CD14-positive monocyte (primary cell): ENCODE measurements at regions not wholly inside any gene's neighbourhood (a gene's known extent, or its start where the extent isn't known, plus 50 kb on each side); places are given as distances from the start of the nearest gene placed in this dataset.

Experiments
- DNase-seq, 3 donors: peaks; one replicate each; pipeline ENCODE4 v3.0.0-alpha.2; 2011 to 2022
- H2AFZ ChIP-seq: 2 replicates; pipeline ENCODE4 v1.6.0; 2012; ENCODE audit warnings: mild to moderate bottlenecking, low read depth, low read length, inconsistent platforms; ENCODE audit not compliant: insufficient read depth, poor library complexity, severe bottlenecking
- H3K27ac ChIP-seq, 2 donors: 1 replicate in 1 of 2; 2 replicates in 1 of 2; pipeline ENCODE4 v1.5.1; 2012 to 2013; ENCODE audit warnings: low read length in 2 of 2, control low read depth in 1 of 2, inconsistent platforms in 1 of 2, low read depth in 1 of 2, mild to moderate bottlenecking in 1 of 2
- H3K27me3 ChIP-seq, 2 donors: one replicate each; pipeline versions ENCODE4 v1.6.0 to v1.6.1; 2011 to 2013; ENCODE audit warnings: low read length in 2 of 2; ENCODE audit not compliant: control insufficient read depth in 2 of 2, insufficient read depth in 2 of 2
- H3K36me3 ChIP-seq, 2 donors: replicated peaks in 1 of 2; 1 replicate in 1 of 2; 2 replicates in 1 of 2; pipeline versions ENCODE4 v1.5.1 to v1.6.1; 2012 to 2013; ENCODE audit warnings: low read length in 2 of 2, control low read depth in 1 of 2, inconsistent platforms in 1 of 2, mild to moderate bottlenecking in 1 of 2; ENCODE audit not compliant: insufficient read depth in 2 of 2, control insufficient read depth in 1 of 2
- H3K4me1 ChIP-seq, 2 donors: 1 replicate in 1 of 2; 2 replicates in 1 of 2; pipeline versions ENCODE4 v1.5.1 to v1.6.1; 2012 to 2013; ENCODE audit warnings: low read length in 2 of 2, control low read depth in 1 of 2, inconsistent platforms in 1 of 2, mild to moderate bottlenecking in 1 of 2, moderate library complexity in 1 of 2; ENCODE audit not compliant: insufficient read depth in 2 of 2, control insufficient read depth in 1 of 2
- H3K4me2 ChIP-seq: replicated peaks from 2 replicates; pipeline ENCODE3; 2012; ENCODE audit warnings: low read length, moderate library complexity, mild to moderate bottlenecking; ENCODE audit not compliant: poor library complexity, severe bottlenecking; ENCODE audit errors: extremely low read depth
- H3K4me3 ChIP-seq, 3 experiments: fragments of 200-600 bp in 1 of 3; sonication (generic) in 1 of 3; replicated peaks in 1 of 3; 1 replicate in 2 of 3; 2 replicates in 1 of 3; pipeline ENCODE4 v1.5.1; 2011 to 2013; ENCODE audit warnings: low read length in 3 of 3, mild to moderate bottlenecking in 3 of 3, control low read depth in 2 of 3, low read depth in 2 of 3, inconsistent platforms in 1 of 3, moderate library complexity in 1 of 3
- H3K79me2 ChIP-seq: 2 replicates; pipeline ENCODE4 v1.6.0; 2012; ENCODE audit warnings: mild to moderate bottlenecking, control low read depth, inconsistent platforms, low read length, moderate library complexity; ENCODE audit not compliant: insufficient read depth
- H3K9ac ChIP-seq: 2 replicates; pipeline ENCODE4 v1.6.0; 2017; ENCODE audit warnings: low read length, mild to moderate bottlenecking; ENCODE audit not compliant: insufficient read depth, poor library complexity, severe bottlenecking
- H3K9me3 ChIP-seq, 2 donors: replicated peaks in 1 of 2; 1 replicate in 1 of 2; 2 replicates in 1 of 2; pipeline versions ENCODE4 v1.5.1 to v1.6.1; 2012 to 2013; ENCODE audit warnings: low read length in 2 of 2, control low read depth in 1 of 2; ENCODE audit not compliant: control insufficient read depth in 1 of 2, insufficient read depth in 1 of 2
- H4K20me1 ChIP-seq: 2 replicates; pipeline ENCODE4 v1.6.0; 2012; ENCODE audit warnings: mild to moderate bottlenecking, low read length, control low read depth, moderate library complexity; ENCODE audit not compliant: insufficient read depth
- H3K27ac Mint-ChIP-seq, 7 donors: one replicate each; pipeline ENCODE4 v1.8.0; 2020; ENCODE audit warnings: mild to moderate bottlenecking in 7 of 7, mixed read lengths in 7 of 7, moderate library complexity in 6 of 7, inconsistent platforms in 2 of 7
- H3K27me3 Mint-ChIP-seq, 3 donors: one replicate each; pipeline ENCODE4 v1.8.0; 2021 to 2022; ENCODE audit warnings: low read depth in 3 of 3, mild to moderate bottlenecking in 3 of 3, mixed read lengths in 3 of 3, moderate library complexity in 3 of 3, inconsistent platforms in 1 of 3
- H3K36me3 Mint-ChIP-seq, 2 donors: one replicate each; pipeline ENCODE4 v1.8.0; 2020; ENCODE audit warnings: mixed read lengths in 2 of 2, inconsistent platforms in 1 of 2, mild to moderate bottlenecking in 1 of 2
- H3K4me1 Mint-ChIP-seq: one replicate; pipeline ENCODE4 v1.8.0; 2020; ENCODE audit warnings: mild to moderate bottlenecking, mixed read lengths
- H3K4me3 Mint-ChIP-seq, 2 donors: one replicate each; pipeline ENCODE4 v1.8.0; 2020; ENCODE audit warnings: mild to moderate bottlenecking in 2 of 2, mixed read lengths in 2 of 2, moderate library complexity in 1 of 2
- H3K9me3 Mint-ChIP-seq, 7 donors: one replicate each; pipeline ENCODE4 v1.8.0; 2020 to 2022; ENCODE audit warnings: mixed read lengths in 7 of 7, mild to moderate bottlenecking in 6 of 7, moderate library complexity in 6 of 7, inconsistent platforms in 2 of 7
- WGBS: methylation state at CpG from one replicate; pipeline ENCODE4 v1.1.5; 2013; ENCODE audit warnings: missing lambda C conversion rate; ENCODE audit not compliant: insufficient coverage; 5-methylcytosine and 5-hydroxymethylcytosine counted together
- intact Hi-C, 2 donors: fragments of 100-400 bp; cut with micrococcal nuclease; formaldehyde crosslinking; loops; one replicate each; pipeline versions ENCODE4 v1.15.0 to v1.15.1; 2023
- TF ChIP-seq, protein P1 (sequence below): fragments of 200-600 bp; IDR thresholded peaks from one replicate; pipeline ENCODE4 v1.8.0; 2022; ENCODE audit warnings: antibody characterized with exemption, mild to moderate bottlenecking

DNA sequence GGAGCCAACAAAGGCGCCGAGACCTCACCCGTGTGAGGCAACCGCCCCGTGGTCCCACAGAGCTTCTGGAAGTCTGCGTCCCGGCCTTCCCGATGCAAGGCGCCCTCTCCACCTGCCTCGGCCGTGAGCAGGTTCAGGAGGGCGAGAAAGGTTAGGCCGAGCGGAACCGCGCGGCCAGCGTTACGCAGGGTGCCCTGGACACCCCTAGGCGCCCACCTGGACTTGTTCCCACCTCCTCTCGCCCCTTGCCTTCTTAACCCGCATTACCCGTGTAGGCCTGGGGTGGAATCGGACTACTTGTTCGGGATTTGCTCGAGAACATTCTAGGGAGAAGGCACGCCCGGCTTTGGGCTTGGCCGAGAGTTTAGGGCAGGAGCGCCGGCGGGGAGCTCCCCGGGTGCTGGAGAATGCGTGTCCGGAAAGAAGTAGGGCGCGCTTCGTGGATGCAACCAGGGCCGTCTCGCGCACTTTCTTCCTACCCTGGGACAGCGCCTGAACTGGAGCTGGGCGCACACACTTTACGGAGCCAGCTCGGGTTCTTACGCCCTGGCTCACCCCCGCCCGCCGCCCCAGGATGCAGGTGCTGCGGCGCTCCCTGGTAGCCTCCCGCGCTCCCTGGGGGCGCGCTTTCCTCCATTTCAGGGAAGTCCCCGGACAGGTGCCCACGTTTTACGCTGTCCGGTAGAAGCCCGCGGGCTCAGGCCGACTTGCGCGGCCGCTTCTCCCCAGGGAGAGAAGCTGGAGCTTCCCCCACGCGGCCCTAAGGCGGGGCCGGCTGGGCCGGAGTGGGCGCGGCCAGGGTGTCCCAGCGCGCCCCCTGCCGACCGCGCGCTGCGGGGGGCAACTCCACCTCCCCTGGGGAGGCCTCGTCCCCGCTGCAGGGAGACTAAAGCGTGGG is 74.5 kb downstream of the INSIG1 start:
- H3K9ac ChIP-seq: no peak overlapping the region
- peaks cover 46 to 61% of the 10 kb centered on the region in 2 donors for H3K4me1 ChIP-seq
- peak overlapping the region in 2 of 3 experiments; percentile 23 to 68 for H3K4me3 ChIP-seq
- Mint-ChIP-seq H3K4me3 (peak overlapping the region; percentile 86 to 96), H3K27me3 (peaks cover 80 to 84% (median 84%) of the 10 kb centered on the region in 3 donors), H3K9me3 (peaks cover 0 to 32% (median 21%) of the 10 kb centered on the region in 7 donors), H3K4me1 (peaks cover 45% of the 10 kb centered on the region), H3K27ac (no peak overlapping the region), H3K36me3 (peaks cover 16 to 21% of the 10 kb centered on the region in 2 donors)
- H3K9me3 ChIP-seq: peaks cover 6 to 45% of the 10 kb centered on the region in 2 donors
- H3K27me3 ChIP-seq: peaks cover 60 to 81% of the 10 kb centered on the region in 2 donors
- DNase-seq: peak in 1 of 3 donors; percentile 43
- no peaks in the 10 kb centered on the region for H3K36me3 ChIP-seq
- no peaks in the 10 kb centered on the region for H3K79me2 ChIP-seq
- peak overlapping the region; percentile 40 for H2AFZ ChIP-seq
- no peak overlapping the region for H3K27ac ChIP-seq
- peak overlapping the region; percentile 69 for H3K4me2 ChIP-seq
- intact Hi-C loops: no loop called here
- H4K20me1 ChIP-seq: no peaks in the 10 kb centered on the region
- WGBS: 3% methylated on average over 77 of the region's 82 CpGs
- TF ChIP-seq, protein P1, sequence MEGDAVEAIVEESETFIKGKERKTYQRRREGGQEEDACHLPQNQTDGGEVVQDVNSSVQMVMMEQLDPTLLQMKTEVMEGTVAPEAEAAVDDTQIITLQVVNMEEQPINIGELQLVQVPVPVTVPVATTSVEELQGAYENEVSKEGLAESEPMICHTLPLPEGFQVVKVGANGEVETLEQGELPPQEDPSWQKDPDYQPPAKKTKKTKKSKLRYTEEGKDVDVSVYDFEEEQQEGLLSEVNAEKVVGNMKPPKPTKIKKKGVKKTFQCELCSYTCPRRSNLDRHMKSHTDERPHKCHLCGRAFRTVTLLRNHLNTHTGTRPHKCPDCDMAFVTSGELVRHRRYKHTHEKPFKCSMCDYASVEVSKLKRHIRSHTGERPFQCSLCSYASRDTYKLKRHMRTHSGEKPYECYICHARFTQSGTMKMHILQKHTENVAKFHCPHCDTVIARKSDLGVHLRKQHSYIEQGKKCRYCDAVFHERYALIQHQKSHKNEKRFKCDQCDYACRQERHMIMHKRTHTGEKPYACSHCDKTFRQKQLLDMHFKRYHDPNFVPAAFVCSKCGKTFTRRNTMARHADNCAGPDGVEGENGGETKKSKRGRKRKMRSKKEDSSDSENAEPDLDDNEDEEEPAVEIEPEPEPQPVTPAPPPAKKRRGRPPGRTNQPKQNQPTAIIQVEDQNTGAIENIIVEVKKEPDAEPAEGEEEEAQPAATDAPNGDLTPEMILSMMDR: peak; percentile 64

GRCh38 chr7:155372782-155373358 is 75.2 kb downstream of the INSIG1 start:
- H4K20me1 ChIP-seq: no peaks in the 10 kb centered on the region
- H3K4me1 ChIP-seq: peaks cover 50 to 67% of the 10 kb centered on the region in 2 donors
- intact Hi-C loops: no loop called here
- H3K27me3 Mint-ChIP-seq: peaks cover 85 to 91% (median 89%) of the 10 kb centered on the region in 3 donors
- H3K27me3 ChIP-seq: peaks cover 66 to 88% of the 10 kb centered on the region in 2 donors
- peaks cover 0 to 32% (median 21%) of the 10 kb centered on the region in 7 donors for H3K9me3 Mint-ChIP-seq
- peak overlapping the region; percentile 69 for H3K4me2 ChIP-seq
- H3K27ac Mint-ChIP-seq: peak overlapping the region in 1 of 7 donors; percentile 30
- peaks cover 50% of the 10 kb centered on the region for H3K4me1 Mint-ChIP-seq
- 5% methylated on average over 26 of the region's 28 CpGs for WGBS
- no peaks in the 10 kb centered on the region for H3K36me3 ChIP-seq
- H3K4me3 ChIP-seq: peak overlapping the region in 2 of 3 experiments; percentile 22 to 68
- DNase-seq: no peak
- TF ChIP-seq, protein P1: peak; percentile 35
- H3K36me3 Mint-ChIP-seq: peaks cover 16 to 23% of the 10 kb centered on the region in 2 donors
- H3K79me2 ChIP-seq: no peaks in the 10 kb centered on the region
- H3K4me3 Mint-ChIP-seq: peak overlapping the region; percentile 86 to 96
- H3K9ac ChIP-seq: no peak overlapping the region
- H3K27ac ChIP-seq: no peak overlapping the region
- peaks cover 6 to 50% of the 10 kb centered on the region in 2 donors for H3K9me3 ChIP-seq
- H2AFZ ChIP-seq: peak overlapping the region; percentile 40
